IMR-90 (cell line): ENCODE measurements at regions not wholly inside any gene's neighbourhood (a gene's known extent, or its start where the extent isn't known, plus 50 kb on each side); places are given as distances from the start of the nearest gene placed in this dataset.
A peak's percentile ranks its signal among the peaks of the same experiment; 100 is the strongest.

Source experiments
- ATAC-seq: fragments of 200-7000 bp; cut with Tn5 transposase; 2 replicates; pipeline ENCODE4 v1.9.1; 2020; ENCODE audit warnings: low read depth, mild to moderate bottlenecking, moderate library complexity
- BruUV-seq: library from RNA; stranded (reverse); fragments of 400-500 nt; replicated peaks from 2 replicates; lab custom pipeline; 2021; lab: Mats Ljungman, UMichigan
- CTCF ChIA-PET: fragments of 300-600 bp; formaldehyde crosslinking; extraction: SDS; loops from one replicate; lab custom pipeline; 2021; ENCODE audit warnings: antibody characterized with exemption; lab: Yijun Ruan, JAX
- POLR2A ChIA-PET: fragments of 300-600 bp; sonication (Branson Sonifier 250); formaldehyde crosslinking; loops from one replicate; lab custom pipeline; 2022; ENCODE audit warnings: antibody characterized with exemption; ENCODE audit not compliant: unreplicated experiment; lab: Charles Lee
- DNase-seq: peaks from one replicate; pipeline ENCODE4 v3.0.0; 2013
- H2AFZ ChIP-seq: replicated peaks from 2 replicates; pipeline ENCODE3; 2013; ENCODE audit warnings: low read length, mild to moderate bottlenecking; ENCODE audit not compliant: poor library complexity
- H2AK5ac ChIP-seq: 2 replicates; pipeline ENCODE4 v1.6.1; 2013; ENCODE audit warnings: low read depth, low read length, inconsistent platforms
- H2AK9ac ChIP-seq: replicated peaks from 2 replicates; pipeline ENCODE3; 2013; ENCODE audit warnings: mild to moderate bottlenecking, low read depth, low read length, moderate library complexity; ENCODE audit not compliant: poor library complexity
- H2BK120ac ChIP-seq: 2 replicates; pipeline ENCODE4 v1.6.1; 2013; ENCODE audit warnings: low read depth, low read length, inconsistent platforms
- H2BK15ac ChIP-seq: 3 replicates; pipeline ENCODE4 v1.6.1; 2013; ENCODE audit warnings: low read depth, low read length, inconsistent platforms
- H2BK20ac ChIP-seq: 2 replicates; pipeline ENCODE4 v1.6.1; 2013; ENCODE audit warnings: low read depth, mild to moderate bottlenecking, inconsistent platforms, low read length, moderate library complexity
- H2BK5ac ChIP-seq: 2 replicates; pipeline ENCODE4 v1.6.1; 2013; ENCODE audit warnings: mild to moderate bottlenecking, low read depth, low read length, inconsistent platforms; ENCODE audit not compliant: poor library complexity, severe bottlenecking
- H3K14ac ChIP-seq: replicated peaks from 2 replicates; pipeline ENCODE4 v1.6.1; 2013; ENCODE audit warnings: low read depth, low read length, inconsistent platforms
- H3K18ac ChIP-seq: 2 replicates; pipeline ENCODE4 v1.6.1; 2013; ENCODE audit warnings: low read depth, low read length, control low read depth
- H3K23ac ChIP-seq: 2 replicates; pipeline ENCODE4 v1.6.1; 2013; ENCODE audit warnings: low read depth, low read length, inconsistent platforms
- H3K27ac ChIP-seq: 2 replicates; pipeline ENCODE4 v1.5.1; 2013; ENCODE audit warnings: mild to moderate bottlenecking, control low read depth, low read length; ENCODE audit not compliant: insufficient read depth
- H3K27me3 ChIP-seq: 2 replicates; pipeline ENCODE4 v1.6.1; 2013; ENCODE audit warnings: low read length; ENCODE audit not compliant: control insufficient read depth, insufficient read depth
- H3K36me3 ChIP-seq: 2 replicates; pipeline ENCODE4 v1.6.1; 2013; ENCODE audit warnings: low read length, mixed read lengths; ENCODE audit not compliant: control insufficient read depth, insufficient read depth
- H3K4ac ChIP-seq: 2 replicates; pipeline ENCODE4 v1.6.1; 2013; ENCODE audit warnings: low read depth, low read length, inconsistent platforms
- H3K4me1 ChIP-seq: 2 replicates; pipeline ENCODE4 v1.6.1; 2013; ENCODE audit warnings: low read length, mixed read lengths; ENCODE audit not compliant: control insufficient read depth, insufficient read depth
- H3K4me2 ChIP-seq: 2 replicates; pipeline ENCODE4 v1.6.1; 2013; ENCODE audit warnings: low read depth, mild to moderate bottlenecking, control low read depth, low read length, moderate library complexity
- H3K4me3 ChIP-seq: 2 replicates; pipeline ENCODE4 v1.5.1; 2013; ENCODE audit warnings: low read depth, mild to moderate bottlenecking, control low read depth, low read length, moderate library complexity; ENCODE audit not compliant: insufficient read depth
- H3K56ac ChIP-seq: 2 replicates; pipeline ENCODE4 v1.6.1; 2013; ENCODE audit warnings: low read length, inconsistent platforms; ENCODE audit not compliant: insufficient read depth; ENCODE audit errors: extremely low read depth
- H3K79me1 ChIP-seq, 2 experiments: 2 replicates each; pipeline ENCODE4 v1.6.1; 2013; ENCODE audit warnings: low read length in 2 of 2, inconsistent platforms in 1 of 2, low read depth in 1 of 2
- H3K9ac ChIP-seq: 2 replicates; pipeline ENCODE4 v1.6.1; 2013; ENCODE audit warnings: low read depth, low read length, control low read depth
- H3K9me1 ChIP-seq: 2 replicates; pipeline ENCODE4 v1.6.1; 2013; ENCODE audit warnings: low read length, inconsistent platforms; ENCODE audit not compliant: insufficient read depth
- H3K9me3 ChIP-seq: 2 replicates; pipeline ENCODE4 v1.6.1; 2013; ENCODE audit warnings: low read length; ENCODE audit not compliant: control insufficient read depth, insufficient read depth
- H4K20me1 ChIP-seq: 2 replicates; pipeline ENCODE4 v1.6.1; 2013; ENCODE audit warnings: low read length, inconsistent platforms; ENCODE audit not compliant: insufficient read depth
- H4K5ac ChIP-seq: 2 replicates; pipeline ENCODE4 v1.6.1; 2013; ENCODE audit warnings: mild to moderate bottlenecking, low read depth, low read length, control low read depth
- H4K8ac ChIP-seq, 2 experiments: 2 replicates each; pipeline ENCODE4 v1.6.1; 2013; ENCODE audit warnings: low read depth in 2 of 2, low read length in 2 of 2, control low read depth in 1 of 2, inconsistent platforms in 1 of 2
- H4K91ac ChIP-seq: 2 replicates; pipeline ENCODE4 v1.6.1; 2013; ENCODE audit warnings: low read depth, low read length, inconsistent platforms; ENCODE audit not compliant: insufficient read depth
- BHLHE40 ChIP-seq: fragments of 150-350 bp; IDR thresholded peaks from 2 replicates; pipeline ENCODE4 v1.6.1; 2016; ENCODE audit warnings: mild to moderate bottlenecking, low read depth, low read length
- CHD1 ChIP-seq: IDR thresholded peaks from 2 replicates; pipeline ENCODE4 v1.6.1; 2012; ENCODE audit warnings: low read depth, low read length, improper control_type of control experiment
- CTCF ChIP-seq: conservative IDR thresholded peaks from 2 replicates; pipeline ENCODE4 v1.5.1; 2012; ENCODE audit warnings: mild to moderate bottlenecking, low read depth, low read length, improper control_type of control experiment
- ELK1 ChIP-seq: fragments of 150-350 bp; IDR thresholded peaks from 2 replicates; pipeline ENCODE4 v1.6.1; 2016; ENCODE audit warnings: low read depth, mild to moderate bottlenecking, low read length, moderate library complexity, borderline replicate concordance
- FOS ChIP-seq: fragments of 150-350 bp; IDR thresholded peaks from 2 replicates; pipeline ENCODE4 v1.6.1; 2016; ENCODE audit warnings: low read depth, low read length
- MAFK ChIP-seq: IDR thresholded peaks from 2 replicates; pipeline ENCODE4 v1.6.1; 2012; ENCODE audit warnings: low read depth, low read length, improper control_type of control experiment
- NFE2L2 ChIP-seq: fragments of 150-350 bp; IDR thresholded peaks from 2 replicates; pipeline ENCODE4 v1.6.1; 2016; ENCODE audit warnings: low read depth, mild to moderate bottlenecking, low read length
- SMC3 ChIP-seq: fragments of 150-350 bp; IDR thresholded peaks from 2 replicates; pipeline ENCODE4 v1.6.1; 2016; ENCODE audit warnings: low read depth, mild to moderate bottlenecking, antibody characterized with exemption, low read length, moderate library complexity
- WGBS, 2 experiments: methylation state at CpG; one replicate each; pipeline versions ENCODE4 v1.1.5 to v1.1.7; 2013; ENCODE audit warnings: missing lambda C conversion rate in 2 of 2; ENCODE audit not compliant: insufficient read length in 1 of 2; ENCODE audit errors: extremely low coverage in 2 of 2; 5-methylcytosine and 5-hydroxymethylcytosine counted together
- dilution Hi-C: fragments of 300-500 bp; cut with HindIII; formaldehyde crosslinking; loops from one replicate; pipeline ENCODE4 v1.14.3; 2018; ENCODE audit warnings: low sequenced_read_pairs; ENCODE audit not compliant: unreplicated experiment
- in situ Hi-C: fragments of 300-500 bp; cut with MboI; formaldehyde crosslinking; loops from 3 replicates; pipeline ENCODE4 v1.14.3; 2019; ENCODE audit warnings: low sequenced_read_pairs, inconsistent platforms, mixed read lengths
- intact Hi-C: fragments of 100-400 bp; cut with micrococcal nuclease; formaldehyde crosslinking; loops from 2 replicates; pipeline ENCODE4 v1.10.0; 2022

- no TSS peak for BruUV-seq
- intact Hi-C loops: no loop called here
These were observed 59.5 kb upstream of the GGTA1 start for GRCh38 chr9:121559183-121559582.

More at GRCh38 chr9:121559183-121559582, 59.5 kb upstream of the GGTA1 start:
- in situ Hi-C loops: no loop called here
- no peak overlapping the region for H3K56ac ChIP-seq
- H2AFZ ChIP-seq: no peak overlapping the region
- peak overlapping the region; percentile 18; the same call in 1 of the 2 replicates for H2BK20ac ChIP-seq
- H3K79me1 ChIP-seq: no peaks in the 10 kb centered on the region
- peaks cover 14% of the 10 kb centered on the region for H3K9me1 ChIP-seq
- H2BK5ac ChIP-seq: no peak overlapping the region
- H3K18ac ChIP-seq: no peak overlapping the region
- POLR2A ChIA-PET: no interaction called here
- H3K9me3 ChIP-seq: no peaks in the 10 kb centered on the region
- WGBS, 2 experiments: no CpG with 5 or more reads among the region's 7 CpGs
- H3K36me3 ChIP-seq: no peaks in the 10 kb centered on the region
- 0 out of 2 replicates have a peak overlapping the region, but pooled peaks have one; percentile 65 for H3K4ac ChIP-seq
- no peak overlapping the region for H4K91ac ChIP-seq
- no peak overlapping the region for H3K9ac ChIP-seq
- CTCF ChIA-PET: no interaction called here
- no peak overlapping the region for H2BK120ac ChIP-seq
- no peak overlapping the region for H3K4me2 ChIP-seq
- H3K23ac ChIP-seq: no peak overlapping the region
- H3K27me3 ChIP-seq: 0 out of 2 replicates have a peak, but pooled peaks cover 3% of the 10 kb centered on the region
- H4K5ac ChIP-seq: no peak overlapping the region
- H3K4me1 ChIP-seq: peaks cover 18% of the 10 kb centered on the region
- H2BK15ac ChIP-seq: no peak overlapping the region
- H3K27ac ChIP-seq: no peak overlapping the region
- H4K8ac ChIP-seq: no peak overlapping the region
- no peak overlapping the region for H3K4me3 ChIP-seq
- H4K20me1 ChIP-seq: peaks cover 7% of the 10 kb centered on the region
- ATAC-seq (no peak), DNase-seq (peak; percentile 66)
- dilution Hi-C loops: no loop called here
- H3K14ac ChIP-seq: no peak overlapping the region
- no peak overlapping the region for H2AK9ac ChIP-seq
- TF ChIP-seq BHLHE40 (no peak), FOS (0 out of 2 replicates have a peak, but pooled peaks have one; percentile 15), CTCF (no peak), ELK1 (no peak), CHD1 (no peak), MAFK (no peak), NFE2L2 (peak; percentile 42; the same call in 1 of the 2 replicates), SMC3 (no peak)
- H2AK5ac ChIP-seq: peak overlapping the region; percentile 50; the same call in 1 of the 2 replicates
